PC-3 (cell line): ENCODE measurements at regions not wholly inside any gene's neighbourhood (a gene's known extent, or its start where the extent isn't known, plus 50 kb on each side); places are given as distances from the start of the nearest gene placed in this dataset.

Source experiments
- ATAC-seq: fragments of 200-7000 bp; cut with Tn5 transposase; 2 replicates; pipeline ENCODE4 v1.9.1; 2020; ENCODE audit warnings: mild to moderate bottlenecking, moderate library complexity
- BruUV-seq: library from RNA; stranded (reverse); fragments of 400-500 nt; replicated peaks from 2 replicates; lab custom pipeline; 2021; lab: Mats Ljungman, UMichigan
- CTCF ChIA-PET: fragments of 300-600 bp; sonication (Branson Sonifier 250); formaldehyde crosslinking; loops from one replicate; lab custom pipeline; 2022; ENCODE audit warnings: antibody characterized with exemption; lab: Charles Lee
- POLR2A ChIA-PET: fragments of 300-600 bp; sonication (Branson Sonifier 250); formaldehyde crosslinking; loops from one replicate; lab custom pipeline; 2022; ENCODE audit warnings: antibody characterized with exemption; ENCODE audit not compliant: unreplicated experiment; lab: Charles Lee
- DNase-seq: peaks from one replicate; pipeline ENCODE4 v3.0.0-alpha.2; 2015
- H2AFZ ChIP-seq: fragments of 300-600 bp; sonication (generic); 2 replicates; pipeline ENCODE4 v1.6.0; 2016; ENCODE audit warnings: antibody characterized with exemption, low read length
- H3F3A ChIP-seq: fragments of 300-600 bp; sonication (generic); one replicate; pipeline ENCODE4 v1.6.0; 2017; ENCODE audit warnings: antibody characterized with exemption, low read length, control low read depth, mild to moderate bottlenecking; ENCODE audit not compliant: unreplicated experiment
- H3K27ac ChIP-seq: fragments of 300-600 bp; sonication (generic); 2 replicates; pipeline ENCODE4 v1.5.1; 2016; ENCODE audit warnings: mild to moderate bottlenecking, low read length
- H3K27me3 ChIP-seq: fragments of 300-600 bp; sonication (generic); 2 replicates; pipeline ENCODE4 v1.6.1; 2016; ENCODE audit warnings: low read length, mixed read lengths
- H3K36me3 ChIP-seq: fragments of 300-600 bp; sonication (generic); 2 replicates; pipeline ENCODE4 v1.6.1; 2016; ENCODE audit warnings: low read depth, mixed run types, low read length, mixed read lengths
- H3K4me1 ChIP-seq: fragments of 300-600 bp; sonication (generic); 2 replicates; pipeline ENCODE4 v1.5.1; 2016; ENCODE audit warnings: low read length; ENCODE audit not compliant: insufficient read depth
- H3K4me2 ChIP-seq: fragments of 300-600 bp; sonication (generic); 2 replicates; pipeline ENCODE4 v1.6.0; 2016; ENCODE audit warnings: low read length
- H3K4me3 ChIP-seq: fragments of 300-600 bp; sonication (generic); 2 replicates; pipeline ENCODE4 v1.5.1; 2016; ENCODE audit warnings: mild to moderate bottlenecking, low read length, mixed read lengths
- H3K79me2 ChIP-seq: fragments of 300-600 bp; sonication (generic); 2 replicates; pipeline ENCODE4 v1.6.1; 2017; ENCODE audit warnings: low read length, mixed read lengths
- H3K9ac ChIP-seq: fragments of 300-600 bp; sonication (generic); 2 replicates; pipeline ENCODE4 v1.6.0; 2016; ENCODE audit warnings: mild to moderate bottlenecking, low read length
- H3K9me2 ChIP-seq: fragments of 300-600 bp; sonication (generic); replicated peaks from 2 replicates; pipeline ENCODE4 v1.6.1; 2016; ENCODE audit warnings: mixed run types, low read length, mixed read lengths
- H3K9me3 ChIP-seq: fragments of 300-600 bp; sonication (generic); 2 replicates; pipeline ENCODE4 v1.6.1; 2016; ENCODE audit warnings: low read length, mixed read lengths
- H4K20me1 ChIP-seq: fragments of 300-600 bp; sonication (generic); 2 replicates; pipeline ENCODE4 v1.6.1; 2016; ENCODE audit warnings: low read length, mixed read lengths
- EZH2 ChIP-seq: fragments of 300-600 bp; sonication (generic); IDR thresholded peaks from one replicate; pipeline ENCODE4 v1.6.1; 2017; ENCODE audit warnings: antibody characterized with exemption, mild to moderate bottlenecking, low read length; ENCODE audit not compliant: unreplicated experiment
- EZH2phosphoT487 ChIP-seq: fragments of 300-600 bp; sonication (generic); IDR thresholded peaks from 2 replicates; pipeline ENCODE4 v1.6.1; 2018; ENCODE audit warnings: mild to moderate bottlenecking, antibody characterized with exemption, low read length, borderline replicate concordance
- intact Hi-C: fragments of 100-400 bp; cut with micrococcal nuclease; formaldehyde crosslinking; loops from 2 replicates; pipeline ENCODE4 v1.9.0; 2023
- TF ChIP-seq, protein P1 (sequence below): fragments of 300-600 bp; sonication (generic); conservative IDR thresholded peaks from 2 replicates; pipeline ENCODE4 v1.5.1; 2017; ENCODE audit warnings: antibody characterized with exemption, low read depth, mild to moderate bottlenecking, low read length

DNA sequence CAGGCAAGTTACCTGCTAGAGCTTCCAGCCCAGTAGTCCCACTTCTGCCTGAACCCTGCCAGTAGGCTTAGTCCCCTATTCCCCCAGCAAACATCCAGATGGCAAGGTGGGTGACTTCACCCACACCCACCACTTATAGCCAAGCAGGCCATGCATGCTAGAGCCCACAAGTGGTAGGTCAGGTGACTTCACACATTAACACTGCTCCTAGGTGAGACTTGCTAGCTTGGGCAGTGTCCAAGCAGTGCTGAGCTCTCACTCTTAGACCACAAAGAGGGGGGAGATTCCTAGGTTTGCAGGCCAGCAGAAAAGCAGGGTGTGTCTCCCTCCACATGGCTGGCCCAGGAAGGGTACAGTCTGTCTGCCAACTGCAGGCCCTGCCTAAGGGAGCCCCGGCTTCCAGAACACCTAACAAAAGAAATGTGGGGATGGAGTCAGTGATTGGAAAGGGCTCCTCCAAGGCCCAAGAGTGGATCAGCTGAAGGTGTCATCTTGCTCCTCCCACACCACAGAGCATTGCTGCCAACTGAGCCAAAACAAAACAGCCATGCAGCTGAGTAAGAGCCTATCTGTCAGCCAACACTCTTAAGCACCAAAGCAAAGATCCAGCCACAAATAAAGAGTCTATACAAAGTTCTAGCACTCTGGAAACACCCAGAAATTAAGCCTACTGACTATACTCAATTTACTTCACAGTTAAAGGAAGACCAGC, 158.1 kb upstream of the USP38 start:
- no peak overlapping the region for H3K27ac ChIP-seq
- no peaks in the 10 kb centered on the region for H3K79me2 ChIP-seq
- ChIA-PET POLR2A (no interaction called here), CTCF (interaction anchor here (0.7 kb wide), 1 partner anchor 38 kb away, joined by 18 read pairs; no protein-coding TSS in a partner anchor)
- no peak overlapping the region for H3K4me2 ChIP-seq
- intact Hi-C loops: no loop called here
- TF ChIP-seq, protein P1, sequence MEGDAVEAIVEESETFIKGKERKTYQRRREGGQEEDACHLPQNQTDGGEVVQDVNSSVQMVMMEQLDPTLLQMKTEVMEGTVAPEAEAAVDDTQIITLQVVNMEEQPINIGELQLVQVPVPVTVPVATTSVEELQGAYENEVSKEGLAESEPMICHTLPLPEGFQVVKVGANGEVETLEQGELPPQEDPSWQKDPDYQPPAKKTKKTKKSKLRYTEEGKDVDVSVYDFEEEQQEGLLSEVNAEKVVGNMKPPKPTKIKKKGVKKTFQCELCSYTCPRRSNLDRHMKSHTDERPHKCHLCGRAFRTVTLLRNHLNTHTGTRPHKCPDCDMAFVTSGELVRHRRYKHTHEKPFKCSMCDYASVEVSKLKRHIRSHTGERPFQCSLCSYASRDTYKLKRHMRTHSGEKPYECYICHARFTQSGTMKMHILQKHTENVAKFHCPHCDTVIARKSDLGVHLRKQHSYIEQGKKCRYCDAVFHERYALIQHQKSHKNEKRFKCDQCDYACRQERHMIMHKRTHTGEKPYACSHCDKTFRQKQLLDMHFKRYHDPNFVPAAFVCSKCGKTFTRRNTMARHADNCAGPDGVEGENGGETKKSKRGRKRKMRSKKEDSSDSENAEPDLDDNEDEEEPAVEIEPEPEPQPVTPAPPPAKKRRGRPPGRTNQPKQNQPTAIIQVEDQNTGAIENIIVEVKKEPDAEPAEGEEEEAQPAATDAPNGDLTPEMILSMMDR: no peak
- TF ChIP-seq EZH2phosphoT487 (no peak), EZH2 (no peak)
- H3K27me3 ChIP-seq: no peaks in the 10 kb centered on the region
- no TSS peak for BruUV-seq
- peaks cover 21% of the 10 kb centered on the region for H3K4me1 ChIP-seq
- no peaks in the 10 kb centered on the region for H4K20me1 ChIP-seq
- no peak overlapping the region for H3K9ac ChIP-seq
- ATAC-seq (no peak), DNase-seq (no peak)
- H3F3A ChIP-seq: no peaks in the 10 kb centered on the region
- no peaks in the 10 kb centered on the region for H3K9me3 ChIP-seq
- H3K9me2 ChIP-seq: no peaks in the 10 kb centered on the region
- no peaks in the 10 kb centered on the region for H3K36me3 ChIP-seq
- no peak overlapping the region for H3K4me3 ChIP-seq
- H2AFZ ChIP-seq: no peak overlapping the region

DNA sequence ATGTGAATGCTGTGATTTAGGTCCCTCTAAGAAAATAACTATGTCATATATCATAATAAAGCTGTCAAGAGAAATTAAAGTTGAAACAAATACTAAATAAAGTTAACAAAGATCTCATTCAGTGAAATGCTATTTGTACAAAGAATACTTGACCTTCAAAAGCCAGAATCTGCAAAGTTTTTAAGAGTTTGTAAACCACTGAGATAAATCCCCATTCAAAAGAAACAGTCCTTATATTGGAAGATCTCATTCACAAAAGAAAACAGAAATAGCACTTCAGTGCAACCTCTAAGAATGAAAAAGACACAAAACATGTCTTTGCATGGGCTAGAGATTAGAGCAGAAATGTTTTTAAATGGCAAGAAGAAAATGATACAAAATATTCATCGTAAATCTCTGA, 149.1 kb upstream of the USP38 start:
- CTCF ChIA-PET: no interaction called here
- Histone ChIP-seq H3K36me3 (no peaks in the 10 kb centered on the region), H4K20me1 (no peaks in the 10 kb centered on the region), H3K9me3 (no peaks in the 10 kb centered on the region), H3K9ac (no peak overlapping the region), H2AFZ (no peak overlapping the region), H3F3A (no peaks in the 10 kb centered on the region), H3K4me1 (no peaks in the 10 kb centered on the region), H3K79me2 (no peaks in the 10 kb centered on the region), H3K4me3 (no peak overlapping the region), H3K27me3 (peaks cover 32% of the 10 kb centered on the region; the same call in 1 of the 2 replicates), H3K27ac (no peak overlapping the region), H3K4me2 (no peak overlapping the region), H3K9me2 (no peaks in the 10 kb centered on the region)
- intact Hi-C loops: no loop called here
- no peak for ATAC-seq
- TF ChIP-seq EZH2phosphoT487 (no peak), EZH2 (no peak)
- TF ChIP-seq, protein P1: no peak
- no TSS peak for BruUV-seq
- POLR2A ChIA-PET: no interaction called here
- no peak for DNase-seq

GRCh38 chr4:143036443-143036842, 148.3 kb upstream of the USP38 start:
- DNase-seq (no peak), ATAC-seq (no peak)

More at GRCh38 chr4:143036443-143036842, 148.3 kb upstream of the USP38 start:
- Histone ChIP-seq H3K36me3 (no peaks in the 10 kb centered on the region), H4K20me1 (no peaks in the 10 kb centered on the region), H3K9ac (no peak overlapping the region), H3K4me1 (no peaks in the 10 kb centered on the region), H3F3A (no peaks in the 10 kb centered on the region), H3K27me3 (peaks cover 32% of the 10 kb centered on the region; the same call in 1 of the 2 replicates), H3K27ac (no peak overlapping the region), H3K9me3 (no peaks in the 10 kb centered on the region), H2AFZ (no peak overlapping the region), H3K4me2 (no peak overlapping the region), H3K9me2 (no peaks in the 10 kb centered on the region), H3K79me2 (no peaks in the 10 kb centered on the region), H3K4me3 (no peak overlapping the region)
- BruUV-seq: no TSS peak
- ChIA-PET CTCF (no interaction called here), POLR2A (no interaction called here)
- intact Hi-C loops: no loop called here
- TF ChIP-seq, protein P1: no peak
- no peak for TF ChIP-seq EZH2
- no peak for TF ChIP-seq EZH2phosphoT487
